ENCODE measurements at regions not wholly inside any gene's neighbourhood (a gene's known extent, or its start where the extent isn't known, plus 50 kb on each side); places are given as distances from the start of the nearest gene placed in this dataset.

- Histone ChIP-seq H3K4me3 (replicated peaks in 1 of 3; ENCODE audit: insufficient read depth in 1 of 3, low read depth in 1 of 3, low read length in 3 of 3) (no peak overlapping the region), H4K20me1 (replicated peaks; ENCODE audit: control insufficient read depth, extremely low read depth, insufficient read depth, low read length) (no peaks in the 10 kb centered on the region), H3K9me1 (replicated peaks; ENCODE audit: control insufficient read depth, extremely low read depth, insufficient read depth, low read length) (no peaks in the 10 kb centered on the region), H3K79me2 (ENCODE audit: control insufficient read depth, insufficient read depth, low read length) (no peaks in the 10 kb centered on the region), H3K36me3 (ENCODE audit: control insufficient read depth in 2 of 2, extremely low read depth in 1 of 2, insufficient read depth in 2 of 2, low read length in 2 of 2) (no peaks in the 10 kb centered on the region), H3K27ac (ENCODE audit: insufficient read depth, low read depth, low read length) (no peak overlapping the region), H3K4me1 (ENCODE audit: control insufficient read depth, extremely low read depth, insufficient read depth, low read length) (no peaks in the 10 kb centered on the region), H3K9ac (replicated peaks; ENCODE audit: extremely low read depth, insufficient read depth, low read length) (no peak overlapping the region), H2AFZ (ENCODE audit: low read depth, low read length) (no peak overlapping the region), H3K9me3 (replicated peaks; ENCODE audit: control insufficient read depth, insufficient read depth, low read length) (no peaks in the 10 kb centered on the region), H3K4me2 (ENCODE audit: insufficient read depth, low read length) (no peak overlapping the region), H3K27me3 (ENCODE audit: control insufficient read depth in 2 of 2, insufficient read depth in 2 of 2, low read length in 2 of 2) (peaks cover 6 to 8% of the 10 kb centered on the region in 2 experiments)
- intact Hi-C loops (cut with micrococcal nuclease) (no loop called here), dilution Hi-C loops (cut with MboI; ENCODE audit: extremely low pct_ligation_motif_present, low sequenced_read_pairs) (no loop called here)
- FAIRE-seq (no peak), DNase-seq (ENCODE audit: low read depth, low spot score) (no peak)
- ChIA-PET CTCF (no interaction called here), POLR2A (no interaction called here)
- no TSS peak for BruUV-seq (replicated peaks)
- TF ChIP-seq POLR2A (IDR thresholded peaks at IDR 0.05; ENCODE audit: low read depth, low read length) = no peak
These were observed 83.5 kb downstream of the RBM43 start for GRCh38 chr2:151178207-151178606.

GRCh38 chr2:151177756-151178155 is 83.9 kb downstream of the RBM43 start:
- Histone ChIP-seq H3K4me1 (ENCODE audit: control insufficient read depth, extremely low read depth, insufficient read depth, low read length) (no peaks in the 10 kb centered on the region), H3K79me2 (ENCODE audit: control insufficient read depth, insufficient read depth, low read length) (no peaks in the 10 kb centered on the region), H3K36me3 (ENCODE audit: control insufficient read depth in 2 of 2, extremely low read depth in 1 of 2, insufficient read depth in 2 of 2, low read length in 2 of 2) (no peaks in the 10 kb centered on the region), H3K27me3 (ENCODE audit: control insufficient read depth in 2 of 2, insufficient read depth in 2 of 2, low read length in 2 of 2) (peaks cover 3 to 7% of the 10 kb centered on the region in 2 experiments), H3K4me3 (replicated peaks in 1 of 3; ENCODE audit: insufficient read depth in 1 of 3, low read depth in 1 of 3, low read length in 3 of 3) (no peak overlapping the region), H3K9me3 (replicated peaks; ENCODE audit: control insufficient read depth, insufficient read depth, low read length) (no peaks in the 10 kb centered on the region), H2AFZ (ENCODE audit: low read depth, low read length) (no peak overlapping the region), H3K4me2 (ENCODE audit: insufficient read depth, low read length) (no peak overlapping the region), H3K9ac (replicated peaks; ENCODE audit: extremely low read depth, insufficient read depth, low read length) (no peak overlapping the region), H3K9me1 (replicated peaks; ENCODE audit: control insufficient read depth, extremely low read depth, insufficient read depth, low read length) (no peaks in the 10 kb centered on the region), H4K20me1 (replicated peaks; ENCODE audit: control insufficient read depth, extremely low read depth, insufficient read depth, low read length) (no peaks in the 10 kb centered on the region), H3K27ac (ENCODE audit: insufficient read depth, low read depth, low read length) (no peak overlapping the region)
- FAIRE-seq (no peak), DNase-seq (ENCODE audit: low read depth, low spot score) (no peak)
- ChIA-PET POLR2A (no interaction called here), CTCF (no interaction called here)
- intact Hi-C loops (cut with micrococcal nuclease) = no loop called here
- dilution Hi-C loops (cut with MboI; ENCODE audit: extremely low pct_ligation_motif_present, low sequenced_read_pairs) = no loop called here
- TF ChIP-seq EZH2 (IDR thresholded peaks at IDR 0.05; ENCODE audit: borderline replicate concordance, low read depth, low read length, severe bottlenecking) (no peak), GATA2 (IDR thresholded peaks at IDR 0.05; ENCODE audit: insufficient read depth, insufficient read length, low read depth, low read length) (no peak), CTCF (IDR thresholded peaks at IDR 0.05; ENCODE audit: extremely low read depth in 1 of 2, insufficient read depth in 1 of 2, low read depth in 1 of 2, low read length in 2 of 2) (no peak), POLR2A (IDR thresholded peaks at IDR 0.05; ENCODE audit: low read depth, low read length) (no peak), JUN (IDR thresholded peaks at IDR 0.05; ENCODE audit: borderline replicate concordance, insufficient read depth, insufficient read length, low read depth) (no peak), MAX (IDR thresholded peaks at IDR 0.05; ENCODE audit: insufficient read depth, insufficient read length) (no peak), FOS (IDR thresholded peaks at IDR 0.05; ENCODE audit: borderline replicate concordance, insufficient read depth, low read length) (no peak), MYC (IDR thresholded peaks at IDR 0.05; ENCODE audit: low read depth, low read length) (no peak), POLR2AphosphoS5 (IDR thresholded peaks at IDR 0.05; ENCODE audit: insufficient read depth, low read depth, low read length) (no peak)
- no TSS peak for BruUV-seq (replicated peaks)

Data from endothelial cell of umbilical vein (primary cell).